ENCODE measurements at regions not wholly inside any gene's neighbourhood (a gene's known extent, or its start where the extent isn't known, plus 50 kb on each side); places are given as distances from the start of the nearest gene placed in this dataset.

- H3K27me3 ChIP-seq (ENCODE audit: control insufficient read depth in 2 of 2, insufficient read depth in 1 of 2, low read length in 1 of 2), result no peaks in the 10 kb centered on the region
- H3K4me3 ChIP-seq (ENCODE audit: low read length in 2 of 2), result no peak overlapping the region
- 95% methylated on average over 2 of the region's 2 CpGs for WGBS
- peaks cover 1 to 15% of the 10 kb centered on the region in 2 donors for H3K9me3 ChIP-seq (ENCODE audit: control insufficient read depth in 2 of 2, insufficient read depth in 1 of 2, low read length in 1 of 2)
- no peaks in the 10 kb centered on the region for H3K36me3 ChIP-seq (ENCODE audit: control insufficient read depth in 2 of 2, insufficient read depth in 2 of 2, low read length in 1 of 2)
- no peak overlapping the region for H3K27ac ChIP-seq (ENCODE audit: low read depth in 1 of 2, low read length in 1 of 2)
- H3K4me1 ChIP-seq (ENCODE audit: control insufficient read depth in 2 of 2, insufficient read depth in 2 of 2, low read length in 2 of 2), result peaks cover 22 to 41% of the 10 kb centered on the region in 2 donors
- no peak for DNase-seq (ENCODE audit: low read depth in 6 of 9, low spot score in 9 of 9)
Measured at GRCh38 chr10:8247191-8247590, 192.7 kb downstream of the GATA3 start.

GRCh38 chr10:8248868-8249267 is 194.4 kb downstream of the GATA3 start:
- Histone ChIP-seq H3K27ac (ENCODE audit: low read depth in 1 of 2, low read length in 1 of 2) (no peak overlapping the region), H3K4me1 (ENCODE audit: control insufficient read depth in 2 of 2, insufficient read depth in 2 of 2, low read length in 2 of 2) (peaks cover 18 to 28% of the 10 kb centered on the region in 2 donors), H3K9me3 (ENCODE audit: control insufficient read depth in 2 of 2, insufficient read depth in 1 of 2, low read length in 1 of 2) (peaks cover 1 to 19% of the 10 kb centered on the region in 2 donors), H3K36me3 (ENCODE audit: control insufficient read depth in 2 of 2, insufficient read depth in 2 of 2, low read length in 1 of 2) (no peaks in the 10 kb centered on the region), H3K4me3 (ENCODE audit: low read length in 2 of 2) (no peak overlapping the region), H3K27me3 (ENCODE audit: control insufficient read depth in 2 of 2, insufficient read depth in 1 of 2, low read length in 1 of 2) (no peaks in the 10 kb centered on the region)
- DNase-seq (ENCODE audit: low read depth in 6 of 9, low spot score in 9 of 9), result no peak
- 92% methylated on average over 2 of the region's 2 CpGs for WGBS

- Histone ChIP-seq H3K9me3 (ENCODE audit: control insufficient read depth in 2 of 2, insufficient read depth in 1 of 2, low read length in 1 of 2) (peaks cover 0 to 18% of the 10 kb centered on the region in 2 donors), H3K4me3 (ENCODE audit: low read length in 2 of 2) (no peak overlapping the region), H3K27me3 (ENCODE audit: control insufficient read depth in 2 of 2, insufficient read depth in 1 of 2, low read length in 1 of 2) (no peaks in the 10 kb centered on the region), H3K27ac (ENCODE audit: low read depth in 1 of 2, low read length in 1 of 2) (no peak overlapping the region), H3K36me3 (ENCODE audit: control insufficient read depth in 2 of 2, insufficient read depth in 2 of 2, low read length in 1 of 2) (no peaks in the 10 kb centered on the region), H3K4me1 (ENCODE audit: control insufficient read depth in 2 of 2, insufficient read depth in 2 of 2, low read length in 2 of 2) (no peaks in the 10 kb centered on the region)
- 91% methylated on average over 1 of the region's 1 CpG for WGBS
- DNase-seq (ENCODE audit: low read depth in 6 of 9, low spot score in 9 of 9), result no peak
Measured at GRCh38 chr10:8254350-8254749, 199.9 kb downstream of the GATA3 start.

GRCh38 chr10:8255301-8255700 is 200.8 kb downstream of the GATA3 start:
- no peak for DNase-seq (ENCODE audit: low read depth in 6 of 9, low spot score in 9 of 9)
- Histone ChIP-seq H3K27me3 (ENCODE audit: control insufficient read depth in 2 of 2, insufficient read depth in 1 of 2, low read length in 1 of 2) (no peaks in the 10 kb centered on the region), H3K9me3 (ENCODE audit: control insufficient read depth in 2 of 2, insufficient read depth in 1 of 2, low read length in 1 of 2) (peaks cover 0 to 16% of the 10 kb centered on the region in 2 donors), H3K27ac (ENCODE audit: low read depth in 1 of 2, low read length in 1 of 2) (no peak overlapping the region), H3K4me3 (ENCODE audit: low read length in 2 of 2) (no peak overlapping the region), H3K4me1 (ENCODE audit: control insufficient read depth in 2 of 2, insufficient read depth in 2 of 2, low read length in 2 of 2) (no peaks in the 10 kb centered on the region), H3K36me3 (ENCODE audit: control insufficient read depth in 2 of 2, insufficient read depth in 2 of 2, low read length in 1 of 2) (no peaks in the 10 kb centered on the region)
- 97% methylated on average over 1 of the region's 1 CpG for WGBS

- DNase-seq (ENCODE audit: low read depth in 6 of 9, low spot score in 9 of 9), result no peak
- 97% methylated on average over 16 of the region's 16 CpGs for WGBS
- no peak overlapping the region for H3K4me3 ChIP-seq (ENCODE audit: low read length in 2 of 2)
- H3K27ac ChIP-seq (ENCODE audit: low read depth in 1 of 2, low read length in 1 of 2), result no peak overlapping the region
- no peaks in the 10 kb centered on the region for H3K4me1 ChIP-seq (ENCODE audit: control insufficient read depth in 2 of 2, insufficient read depth in 2 of 2, low read length in 2 of 2)
- no peaks in the 10 kb centered on the region for H3K36me3 ChIP-seq (ENCODE audit: control insufficient read depth in 2 of 2, insufficient read depth in 2 of 2, low read length in 1 of 2)
- peaks cover 0 to 12% of the 10 kb centered on the region in 2 donors for H3K9me3 ChIP-seq (ENCODE audit: control insufficient read depth in 2 of 2, insufficient read depth in 1 of 2, low read length in 1 of 2)
- H3K27me3 ChIP-seq (ENCODE audit: control insufficient read depth in 2 of 2, insufficient read depth in 1 of 2, low read length in 1 of 2), result no peaks in the 10 kb centered on the region
Measured at GRCh38 chr10:8260645-8261044, 206.2 kb downstream of the GATA3 start.

- H3K4me3 ChIP-seq (ENCODE audit: low read length in 2 of 2), result no peak overlapping the region
- H3K36me3 ChIP-seq (ENCODE audit: control insufficient read depth in 2 of 2, insufficient read depth in 2 of 2, low read length in 1 of 2), result no peaks in the 10 kb centered on the region
- no peaks in the 10 kb centered on the region for H3K4me1 ChIP-seq (ENCODE audit: control insufficient read depth in 2 of 2, insufficient read depth in 2 of 2, low read length in 2 of 2)
- peaks cover 0 to 12% of the 10 kb centered on the region in 2 donors for H3K9me3 ChIP-seq (ENCODE audit: control insufficient read depth in 2 of 2, insufficient read depth in 1 of 2, low read length in 1 of 2)
- no peak overlapping the region for H3K27ac ChIP-seq (ENCODE audit: low read depth in 1 of 2, low read length in 1 of 2)
- no peak for DNase-seq (ENCODE audit: low read depth in 6 of 9, low spot score in 9 of 9)
- no peaks in the 10 kb centered on the region for H3K27me3 ChIP-seq (ENCODE audit: control insufficient read depth in 2 of 2, insufficient read depth in 1 of 2, low read length in 1 of 2)
- WGBS, result 98% methylated on average over 4 of the region's 4 CpGs
Measured at GRCh38 chr10:8262317-8262716, 207.8 kb downstream of the GATA3 start.

- Histone ChIP-seq H3K4me1 (ENCODE audit: control insufficient read depth in 2 of 2, insufficient read depth in 2 of 2, low read length in 2 of 2) (no peaks in the 10 kb centered on the region), H3K36me3 (ENCODE audit: control insufficient read depth in 2 of 2, insufficient read depth in 2 of 2, low read length in 1 of 2) (no peaks in the 10 kb centered on the region), H3K27ac (ENCODE audit: low read depth in 1 of 2, low read length in 1 of 2) (no peak overlapping the region), H3K9me3 (ENCODE audit: control insufficient read depth in 2 of 2, insufficient read depth in 1 of 2, low read length in 1 of 2) (no peaks in the 10 kb centered on the region), H3K4me3 (ENCODE audit: low read length in 2 of 2) (no peak overlapping the region), H3K27me3 (ENCODE audit: control insufficient read depth in 2 of 2, insufficient read depth in 1 of 2, low read length in 1 of 2) (no peaks in the 10 kb centered on the region)
- WGBS, result 100% methylated on average over 5 of the region's 5 CpGs
- DNase-seq (ENCODE audit: low read depth in 6 of 9, low spot score in 9 of 9), result no peak
Measured at GRCh38 chr10:8269976-8270375, 215.5 kb downstream of the GATA3 start.

GRCh38 chr10:8272794-8273425 is 218.4 kb downstream of the GATA3 start:
- Histone ChIP-seq H3K4me3 (ENCODE audit: low read length in 2 of 2) (no peak overlapping the region), H3K27ac (ENCODE audit: low read depth in 1 of 2, low read length in 1 of 2) (no peak overlapping the region), H3K36me3 (ENCODE audit: control insufficient read depth in 2 of 2, insufficient read depth in 2 of 2, low read length in 1 of 2) (no peaks in the 10 kb centered on the region), H3K4me1 (ENCODE audit: control insufficient read depth in 2 of 2, insufficient read depth in 2 of 2, low read length in 2 of 2) (no peaks in the 10 kb centered on the region), H3K27me3 (ENCODE audit: control insufficient read depth in 2 of 2, insufficient read depth in 1 of 2, low read length in 1 of 2) (no peaks in the 10 kb centered on the region), H3K9me3 (ENCODE audit: control insufficient read depth in 2 of 2, insufficient read depth in 1 of 2, low read length in 1 of 2) (no peaks in the 10 kb centered on the region)
- 90% methylated on average over 10 of the region's 10 CpGs for WGBS
- DNase-seq (ENCODE audit: low read depth in 6 of 9, low spot score in 9 of 9), result no peak

GRCh38 chr10:8273749-8274148 is 219.3 kb downstream of the GATA3 start:
- no peaks in the 10 kb centered on the region for H3K9me3 ChIP-seq (ENCODE audit: control insufficient read depth in 2 of 2, insufficient read depth in 1 of 2, low read length in 1 of 2)
- H3K27ac ChIP-seq (ENCODE audit: low read depth in 1 of 2, low read length in 1 of 2), result no peak overlapping the region
- no peaks in the 10 kb centered on the region for H3K27me3 ChIP-seq (ENCODE audit: control insufficient read depth in 2 of 2, insufficient read depth in 1 of 2, low read length in 1 of 2)
- no peaks in the 10 kb centered on the region for H3K36me3 ChIP-seq (ENCODE audit: control insufficient read depth in 2 of 2, insufficient read depth in 2 of 2, low read length in 1 of 2)
- no peaks in the 10 kb centered on the region for H3K4me1 ChIP-seq (ENCODE audit: control insufficient read depth in 2 of 2, insufficient read depth in 2 of 2, low read length in 2 of 2)
- DNase-seq (ENCODE audit: low read depth in 6 of 9, low spot score in 9 of 9), result no peak
- 93% methylated on average over 2 of the region's 2 CpGs for WGBS
- H3K4me3 ChIP-seq (ENCODE audit: low read length in 2 of 2), result no peak overlapping the region
